ENCODE measurements at regions not wholly inside any gene's neighbourhood (a gene's known extent, or its start where the extent isn't known, plus 50 kb on each side); places are given as distances from the start of the nearest gene placed in this dataset.

DNA sequence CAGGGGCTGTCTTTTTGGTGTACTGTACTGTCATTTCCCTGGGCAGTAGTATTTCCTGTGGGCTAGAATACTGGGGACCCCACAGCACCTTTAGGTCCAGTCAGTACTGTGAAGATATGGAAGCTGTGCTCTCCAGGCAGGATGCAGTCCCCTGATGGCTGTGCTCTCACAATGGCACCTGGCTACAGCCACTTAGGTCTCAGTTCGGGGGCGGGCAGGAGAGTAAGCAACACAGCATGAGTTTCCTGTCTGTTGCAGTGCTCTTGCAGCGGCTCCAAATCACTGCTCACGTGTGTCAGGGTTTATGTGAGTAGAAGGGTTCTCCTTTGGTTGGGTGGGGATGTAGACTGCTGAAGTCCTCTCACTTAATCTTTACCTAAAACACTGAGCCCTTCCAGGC, 810.4 kb downstream of the DACH1 start:
- DNase-seq (ENCODE audit: low spot score): no peak
- no peak for TF ChIP-seq CTCF (IDR thresholded peaks at IDR 0.05; ENCODE audit: extremely low read depth, missing control alignments)

DNA sequence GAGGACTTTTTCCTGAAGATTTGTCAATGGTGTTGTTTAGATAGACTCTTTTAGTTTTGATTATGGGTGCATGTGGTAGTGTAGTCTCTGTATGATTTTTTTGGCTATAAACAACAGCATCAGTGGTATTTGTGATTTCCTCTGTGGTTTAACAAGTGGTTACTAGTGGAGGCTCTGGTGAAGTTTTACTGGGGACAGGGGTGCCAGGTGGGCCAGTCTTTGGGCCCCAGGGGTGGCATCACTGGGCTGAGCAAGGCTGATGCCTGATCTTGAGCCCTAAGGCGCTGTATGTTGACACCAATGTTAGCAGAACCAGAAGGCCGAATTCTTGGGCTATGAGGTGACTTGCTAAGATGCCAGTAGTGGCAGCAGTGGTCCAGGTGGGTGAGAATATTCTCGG, 811.4 kb downstream of the DACH1 start:
- TF ChIP-seq CTCF (IDR thresholded peaks at IDR 0.05; ENCODE audit: extremely low read depth, missing control alignments): no peak
- DNase-seq (ENCODE audit: low spot score): no peak

DNA sequence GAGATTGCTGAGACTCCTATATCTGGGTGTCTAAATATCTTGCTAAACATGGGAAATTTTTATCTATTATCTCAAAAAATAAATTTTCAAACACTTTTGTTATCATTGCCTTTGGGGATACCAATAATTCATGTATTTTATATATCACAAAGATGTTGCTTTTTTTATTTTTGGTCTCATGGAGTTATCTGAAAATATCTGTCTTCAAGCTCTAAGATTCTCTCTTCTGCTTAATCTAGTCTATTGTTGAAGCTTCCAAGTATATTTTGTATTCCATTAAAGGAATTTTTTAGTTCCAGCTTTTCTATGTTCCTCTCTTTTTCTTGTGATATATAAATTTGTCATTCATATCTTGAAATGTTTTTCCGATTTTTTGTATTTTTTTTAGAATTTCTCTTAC, 812.0 kb downstream of the DACH1 start:
- DNase-seq (ENCODE audit: low spot score): no peak
- no peak for TF ChIP-seq CTCF (IDR thresholded peaks at IDR 0.05; ENCODE audit: extremely low read depth, missing control alignments)

DNA sequence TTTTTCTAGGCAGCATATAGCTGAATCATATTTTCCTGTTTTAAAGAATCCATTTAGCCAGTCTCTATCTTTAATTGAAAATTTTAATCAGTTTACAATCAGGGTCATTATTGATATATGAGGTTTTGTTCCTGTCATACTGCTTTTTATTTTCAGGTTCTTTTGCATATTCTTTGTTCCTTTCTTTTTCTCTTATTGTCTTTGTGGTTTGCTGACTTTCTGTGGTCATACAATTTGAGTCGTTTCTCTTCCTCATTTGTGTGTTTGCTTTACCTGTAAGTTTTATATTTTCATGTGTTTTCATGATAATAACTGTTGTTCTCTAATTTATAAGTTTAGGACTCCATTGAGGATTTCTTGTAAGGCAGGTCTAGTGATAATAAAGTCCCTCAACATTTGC, 812.6 kb downstream of the DACH1 start:
- no peak for DNase-seq (ENCODE audit: low spot score)
- no peak for TF ChIP-seq CTCF (IDR thresholded peaks at IDR 0.05; ENCODE audit: extremely low read depth, missing control alignments)

DNA sequence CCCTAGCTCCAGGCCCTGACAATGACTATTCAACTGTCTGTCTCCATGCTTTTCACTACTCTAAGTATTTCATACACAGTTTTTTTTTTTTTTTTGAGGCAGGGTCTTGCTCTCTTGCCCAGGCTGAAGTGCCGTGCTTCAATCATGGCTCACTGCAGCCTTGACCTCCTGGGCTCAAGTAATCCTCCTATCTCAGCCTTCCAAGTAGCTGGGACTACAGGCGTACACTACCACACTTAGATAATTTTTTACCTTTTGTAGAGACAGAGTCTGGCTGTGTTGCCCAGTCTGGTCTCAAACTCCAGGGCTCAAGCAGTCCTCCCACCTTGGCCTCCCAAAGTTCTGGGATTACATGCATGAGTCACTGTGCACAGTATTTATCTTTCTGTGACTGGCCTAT, 815.4 kb downstream of the DACH1 start:
- DNase-seq (ENCODE audit: low spot score): no peak
- TF ChIP-seq CTCF (IDR thresholded peaks at IDR 0.05; ENCODE audit: extremely low read depth, missing control alignments): no peak

DNA sequence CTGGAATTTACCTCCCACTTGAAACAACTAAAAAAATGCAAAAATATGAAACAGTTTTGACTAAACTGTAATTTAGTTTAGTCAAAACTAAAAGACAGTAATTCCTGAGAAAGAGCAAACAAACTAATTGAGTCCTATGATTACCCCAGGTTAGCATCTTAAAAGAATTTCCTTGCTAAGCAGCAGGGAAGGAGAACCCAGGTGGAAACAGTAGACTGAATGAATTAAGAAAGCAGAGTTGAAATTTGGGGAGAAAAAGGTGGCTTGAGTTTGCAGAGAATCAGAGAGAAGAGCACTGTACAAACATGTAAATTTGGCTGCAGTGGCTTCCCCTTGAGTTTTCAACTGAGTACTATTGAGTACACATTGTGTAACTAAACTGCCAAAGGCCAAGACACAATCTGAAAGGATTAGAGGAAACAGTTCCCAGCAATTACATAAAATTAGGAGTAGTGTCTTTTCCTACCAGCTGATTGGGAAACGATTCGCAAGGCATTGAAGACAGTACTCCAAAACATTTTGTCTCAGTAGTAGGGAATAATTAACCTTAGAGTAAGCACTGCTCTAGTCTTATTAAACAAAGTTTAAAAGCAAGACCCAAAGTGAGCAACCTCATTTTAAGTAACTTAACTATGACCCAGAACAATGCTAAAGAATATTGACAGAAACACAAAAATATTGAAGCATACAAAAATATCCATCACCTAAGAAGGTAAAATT, 820.5 kb downstream of the DACH1 start:
- no peak for TF ChIP-seq CTCF (IDR thresholded peaks at IDR 0.05; ENCODE audit: extremely low read depth, missing control alignments)
- DNase-seq (ENCODE audit: low spot score): no peak

GRCh38 chr13:71045101-71045500, 821.9 kb downstream of the DACH1 start:
- DNase-seq (ENCODE audit: low spot score): no peak
- TF ChIP-seq CTCF (IDR thresholded peaks at IDR 0.05; ENCODE audit: extremely low read depth, missing control alignments): no peak
